Lower leg skin (tissue), 4 donors: ENCODE measurements at regions not wholly inside any gene's neighbourhood (a gene's known extent, or its start where the extent isn't known, plus 50 kb on each side); places are given as distances from the start of the nearest gene placed in this dataset.

ENCODE experiments used
- DNase-seq, 2 donors: peaks; one replicate each; pipeline ENCODE4 v3.0.0-alpha.2; 2019; ENCODE audit warnings: low spot score in 2 of 2
- H3K4me3 ChIP-seq: fragments of 200-600 bp; sonication (generic); 2 replicates; pipeline ENCODE4 v1.5.1; 2017; ENCODE audit warnings: mild to moderate bottlenecking, low read depth; ENCODE audit not compliant: poor library complexity, severe bottlenecking
- CTCF ChIP-seq, 3 donors: fragments of 450-650 bp; IDR thresholded peaks; one replicate each; pipeline ENCODE4 v1.5.1; 2016; ENCODE audit warnings: antibody characterized with exemption in 3 of 3, mild to moderate bottlenecking in 3 of 3, moderate library complexity in 2 of 3
- POLR2A ChIP-seq, 2 donors: fragments of 450-650 bp; IDR thresholded peaks; one replicate each; pipeline ENCODE4 v1.6.1; 2016 to 2017; ENCODE audit warnings: antibody characterized with exemption in 2 of 2, mild to moderate bottlenecking in 1 of 2, moderate library complexity in 1 of 2
- WGBS, 2 donors: methylation state at CpG; one replicate each; pipeline ENCODE4 v1.1.5; 2018; 5-methylcytosine and 5-hydroxymethylcytosine counted together
- intact Hi-C: fragments of 100-400 bp; cut with DNase I; formaldehyde crosslinking; loops from one replicate; pipeline ENCODE4 v1.15.0; 2023; ENCODE audit warnings: low total_unique reads

DNA sequence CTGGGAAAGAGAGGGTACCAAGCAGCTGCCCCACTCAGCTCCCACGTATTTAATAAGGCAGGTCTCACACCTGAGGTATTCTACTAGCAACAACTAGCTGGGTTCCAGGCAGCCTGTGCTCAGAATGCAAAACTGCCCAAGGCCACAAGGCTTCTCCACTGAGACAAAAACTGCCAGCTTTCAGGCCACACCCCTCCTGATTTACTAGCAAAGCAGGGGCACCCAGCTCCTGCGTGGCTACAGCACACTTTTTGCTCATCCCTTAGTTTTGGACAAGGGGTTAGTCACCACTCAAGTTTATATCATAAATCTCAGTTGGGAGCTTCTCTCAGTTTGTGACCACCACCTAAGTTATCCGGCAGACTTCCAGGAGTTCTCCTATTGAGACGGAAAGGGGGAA is 494.6 kb downstream of the CDH11 start:
- DNase-seq, result no peak
- TF ChIP-seq POLR2A (IDR thresholded peaks at IDR 0.05) (no peak), CTCF (IDR thresholded peaks at IDR 0.05) (no peak)
- intact Hi-C loops, result no loop called here
- H3K4me3 ChIP-seq, result no peak overlapping the region
- 61 to 76% methylated on average over 4 of the region's 4 CpGs for WGBS, 2 donors

- intact Hi-C loops, result no loop called here
- no peak overlapping the region for H3K4me3 ChIP-seq
- no peak for DNase-seq
- 78 to 79% methylated on average over 2 of the region's 2 CpGs for WGBS, 2 donors
- no peak for TF ChIP-seq CTCF (IDR thresholded peaks at IDR 0.05)
- no peak for TF ChIP-seq POLR2A (IDR thresholded peaks at IDR 0.05)
These were observed 495.1 kb downstream of the CDH11 start for GRCh38 chr16:64626776-64627175.

GRCh38 chr16:64621616-64622015 is 500.2 kb downstream of the CDH11 start:
- TF ChIP-seq POLR2A (IDR thresholded peaks at IDR 0.05), result no peak
- no peak for TF ChIP-seq CTCF (IDR thresholded peaks at IDR 0.05)
- intact Hi-C loops, result no loop called here
- 59 to 62% methylated on average over 1 of the region's 1 CpG for WGBS, 2 donors

DNA sequence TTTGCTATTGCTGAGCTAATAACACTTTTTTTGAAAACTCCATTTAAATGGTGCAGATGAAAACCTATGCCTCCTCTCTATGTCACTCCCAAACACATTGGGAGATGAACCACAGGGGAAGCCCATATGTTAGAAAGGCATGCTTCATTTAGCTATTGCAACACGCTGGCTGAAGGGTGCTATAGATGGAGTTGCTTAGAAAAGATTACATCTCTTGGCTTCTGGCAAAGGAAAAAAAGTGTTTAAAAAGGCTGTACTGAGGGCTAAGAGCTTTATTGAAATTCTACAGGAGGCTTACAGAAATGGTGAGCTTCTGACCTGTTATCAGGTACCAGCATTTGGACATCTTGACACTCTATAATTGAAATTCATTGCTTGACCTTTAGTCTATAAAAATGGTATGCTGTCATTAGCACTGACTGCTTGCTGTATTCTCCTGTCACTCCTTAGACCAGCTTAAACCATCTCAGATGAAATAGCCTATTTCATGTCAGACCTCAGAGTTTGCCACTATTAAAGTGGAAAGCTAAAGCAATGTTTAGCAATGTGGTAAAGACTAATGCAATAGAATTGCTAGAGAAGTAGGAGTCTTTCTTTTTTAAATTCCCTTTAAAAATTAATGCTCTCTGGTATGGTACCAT is 503.9 kb downstream of the CDH11 start:
- intact Hi-C loops, result no loop called here
- 44 to 48% methylated on average over 1 of the region's 1 CpG for WGBS, 2 donors
- DNase-seq, result no peak
- no peak overlapping the region for H3K4me3 ChIP-seq
- TF ChIP-seq CTCF (IDR thresholded peaks at IDR 0.05), result no peak
- no peak for TF ChIP-seq POLR2A (IDR thresholded peaks at IDR 0.05)

More at GRCh38 chr16:64621616-64622015, 500.2 kb downstream of the CDH11 start:
- no peak for DNase-seq
- H3K4me3 ChIP-seq, result no peak overlapping the region

- intact Hi-C loops, result no loop called here
- DNase-seq, result no peak
- H3K4me3 ChIP-seq, result no peak overlapping the region
- TF ChIP-seq CTCF (IDR thresholded peaks at IDR 0.05), result no peak
- 49 to 54% methylated on average over 6 of the region's 6 CpGs for WGBS, 2 donors
These were observed 506.1 kb downstream of the CDH11 start for GRCh38 chr16:64615630-64616280.

DNA sequence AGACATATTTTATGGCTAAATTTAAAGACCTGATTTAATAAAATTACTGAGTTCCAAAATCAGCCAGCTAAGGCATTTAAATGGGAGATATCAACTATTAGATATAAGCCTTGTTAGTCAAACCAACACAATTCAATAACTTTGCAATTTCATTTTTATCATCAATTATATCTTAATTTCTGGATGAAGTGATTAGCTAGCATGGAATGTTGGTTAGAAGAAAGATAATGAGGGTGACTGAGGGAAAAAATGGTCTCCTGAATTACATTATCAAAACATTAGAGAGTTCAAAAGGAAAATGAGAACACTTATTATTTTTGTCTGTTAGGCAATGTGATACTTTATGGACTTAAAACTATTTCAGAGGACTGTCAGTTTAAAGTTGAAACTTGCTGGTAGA is 525.7 kb downstream of the CDH11 start:
- H3K4me3 ChIP-seq, result no peak overlapping the region
- no peak for TF ChIP-seq POLR2A (IDR thresholded peaks at IDR 0.05)
- no peak for TF ChIP-seq CTCF (IDR thresholded peaks at IDR 0.05)
- intact Hi-C loops, result no loop called here
- DNase-seq, result no peak
